ENCODE measurements at regions not wholly inside any gene's neighbourhood (a gene's known extent, or its start where the extent isn't known, plus 50 kb on each side); places are given as distances from the start of the nearest gene placed in this dataset.
"Not testable (repeated sequence)": the region's sequence is repeated elsewhere in the genome, so short reads cannot be mapped to it uniquely, and the experiment has no call there.

GRCh38 chr18:61628085-61628484, 264.7 kb downstream of the RNF152 start:
- Histone ChIP-seq H3K36me3 (no peaks in the 10 kb centered on the region), H3K4me1 (no peaks in the 10 kb centered on the region), H3K4me3 (no peak overlapping the region), H3K9me3 (no peaks in the 10 kb centered on the region), H3K27ac (no peak overlapping the region), H3K27me3 (no peaks in the 10 kb centered on the region)
- FAIRE-seq (no peak), DNase-seq (no peak), ATAC-seq (no peak)
- intact Hi-C loops (cut with DNase I), result no loop called here
- TF ChIP-seq CTCF (IDR thresholded peaks at IDR 0.05), result no peak
- 55 to 58% methylated on average over 3 of the region's 3 CpGs for WGBS, 2 donors

- DNase-seq; H3K27me3 ChIP-seq; intact Hi-C loops (cut with DNase I); H3K27ac ChIP-seq; H3K4me3 ChIP-seq; FAIRE-seq; H3K9me3 ChIP-seq; H3K36me3 ChIP-seq; ATAC-seq; H3K4me1 ChIP-seq: not testable (repeated sequence)
- 79 to 89% methylated on average over 3 of the region's 3 CpGs for whole genome bisulfite sequencing, 2 donors
Measured at GRCh38 chr18:61624631-61625030, 268.2 kb downstream of the RNF152 start.

- DNase-seq (no peak), ATAC-seq (no peak), FAIRE-seq (no peak)
- intact Hi-C loops (cut with DNase I), result loop anchor here in 1 of 3 donors (10.0 kb wide), 1 partner anchor 515 kb away; no protein-coding TSS in a partner anchor
- no peaks in the 10 kb centered on the region for H3K4me1 ChIP-seq
- H3K27ac ChIP-seq, result no peak overlapping the region
- H3K36me3 ChIP-seq, result no peaks in the 10 kb centered on the region
- no peaks in the 10 kb centered on the region for H3K27me3 ChIP-seq
- 22 to 28% methylated on average over 1 of the region's 1 CpG for WGBS, 2 donors
- TF ChIP-seq CTCF (IDR thresholded peaks at IDR 0.05), result no peak
- H3K9me3 ChIP-seq, result no peaks in the 10 kb centered on the region
- H3K4me3 ChIP-seq, result no peak overlapping the region
Measured at GRCh38 chr18:61619783-61620182, 273.0 kb downstream of the RNF152 start.

- FAIRE-seq (no peak), DNase-seq (no peak), ATAC-seq (no peak)
- no peak for TF ChIP-seq CTCF (IDR thresholded peaks at IDR 0.05)
- Histone ChIP-seq H3K9me3 (no peaks in the 10 kb centered on the region), H3K27me3 (no peaks in the 10 kb centered on the region), H3K27ac (no peak overlapping the region), H3K4me3 (no peak overlapping the region), H3K36me3 (no peaks in the 10 kb centered on the region), H3K4me1 (no peaks in the 10 kb centered on the region)
- intact Hi-C loops (cut with DNase I), result loop anchor here in 1 of 3 donors (10.0 kb wide), 1 partner anchor 516 kb away; no protein-coding TSS in a partner anchor
- 77 to 80% methylated on average over 3 of the region's 3 CpGs for WGBS, 2 donors
Measured at GRCh38 chr18:61618816-61619215, 274.0 kb downstream of the RNF152 start.

- 92% methylated on average over 4 of the region's 4 CpGs for WGBS, 2 donors
- no peaks in the 10 kb centered on the region for H3K27me3 ChIP-seq
- H3K36me3 ChIP-seq, result no peaks in the 10 kb centered on the region
- FAIRE-seq, result no peak
- TF ChIP-seq CTCF (IDR thresholded peaks at IDR 0.05), result no peak
- intact Hi-C loops (cut with DNase I), result loop anchor here in 1 of 3 donors (10.0 kb wide), 1 partner anchor 519 kb away; no protein-coding TSS in a partner anchor
- H3K9me3 ChIP-seq, result no peaks in the 10 kb centered on the region
- H3K27ac ChIP-seq, result no peak overlapping the region
- H3K4me3 ChIP-seq, result no peak overlapping the region
- ATAC-seq, result no peak
- no peak for DNase-seq
- no peaks in the 10 kb centered on the region for H3K4me1 ChIP-seq
Measured at GRCh38 chr18:61616111-61616610, 276.6 kb downstream of the RNF152 start.
